ENCODE measurements at regions not wholly inside any gene's neighbourhood (a gene's known extent, or its start where the extent isn't known, plus 50 kb on each side); places are given as distances from the start of the nearest gene placed in this dataset.
"Not testable (repeated sequence)": the region's sequence is repeated elsewhere in the genome, so short reads cannot be mapped to it uniquely, and the experiment has no call there.

DNA sequence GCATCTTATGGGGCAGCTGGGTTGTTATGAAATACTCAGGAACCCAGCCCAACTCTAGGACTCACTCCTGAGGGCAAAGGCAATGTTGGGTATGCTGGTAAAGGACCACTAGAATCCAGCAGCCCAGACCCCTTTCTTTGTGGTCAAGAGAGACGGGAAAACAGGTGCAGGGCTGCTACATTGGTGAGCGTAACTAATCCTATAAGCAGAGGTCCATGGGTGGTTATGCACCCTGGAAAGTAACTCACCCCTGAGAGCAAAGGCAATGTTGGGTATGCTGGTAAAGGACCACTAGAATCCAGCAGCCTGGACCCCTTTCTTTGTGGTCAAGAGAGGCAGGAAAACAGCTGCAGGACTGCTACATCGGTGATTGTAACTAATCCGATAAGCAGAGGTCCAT lies 1422.7 kb downstream of the SLITRK1 start:
- not testable (repeated sequence) for TF ChIP-seq EZH2 (IDR thresholded peaks at IDR 0.05); POLR2AphosphoS5 (IDR thresholded peaks at IDR 0.05; ENCODE audit: borderline replicate concordance, low read depth, low read length)

All from SK-N-MC (cell line).